B cell (primary cell): ENCODE measurements at regions not wholly inside any gene's neighbourhood (a gene's known extent, or its start where the extent isn't known, plus 50 kb on each side); places are given as distances from the start of the nearest gene placed in this dataset.

Experiments used
- ATAC-seq: fragments of 200-7000 bp; cut with Tn5 transposase; one replicate; pipeline ENCODE4 v1.10.0; 2021; ENCODE audit warnings: low read depth, mild to moderate bottlenecking, moderate number of reproducible peaks, moderate library complexity
- CTCF ChIA-PET: fragments of 350-600 bp; sonication (Branson Sonifier 250); formaldehyde crosslinking; loops from one replicate; lab custom pipeline; 2021; ENCODE audit warnings: antibody characterized with exemption, inconsistent platforms; lab: Charles Lee
- POLR2A ChIA-PET: fragments of 350-600 bp; sonication (Branson Sonifier 250); formaldehyde crosslinking; loops from one replicate; lab custom pipeline; 2021; ENCODE audit warnings: antibody characterized with exemption; lab: Charles Lee
- DNase-seq: peaks from one replicate; pipeline ENCODE4 v3.0.0; 2013
- H2AFZ ChIP-seq: 2 replicates; pipeline ENCODE4 v1.6.1; 2012; ENCODE audit warnings: mild to moderate bottlenecking, low read depth, low read length; ENCODE audit not compliant: insufficient read depth, poor library complexity, severe bottlenecking
- H3K27ac ChIP-seq, 2 donors: 1 replicate in 1 of 2; 2 replicates in 1 of 2; pipeline ENCODE4 v1.5.1; 2012 to 2013; ENCODE audit warnings: low read length in 2 of 2, mild to moderate bottlenecking in 2 of 2, moderate library complexity in 1 of 2
- H3K27me3 ChIP-seq, 4 experiments: fragments of 200-600 bp in 1 of 4; sonication (generic) in 1 of 4; replicated peaks in 1 of 4; 1 replicate in 2 of 4; 2 replicates in 2 of 4; pipeline versions ENCODE4 v1.6.1 to v1.7.0; 2013 to 2016; ENCODE audit warnings: low read length in 3 of 4, mild to moderate bottlenecking in 2 of 4, mixed read lengths in 1 of 4, moderate library complexity in 1 of 4; ENCODE audit not compliant: insufficient read depth in 4 of 4, control insufficient read depth in 3 of 4; ENCODE audit errors: control extremely low read depth in 1 of 4
- H3K36me3 ChIP-seq, 2 experiments: replicated peaks in 1 of 2; 1 replicate in 1 of 2; 2 replicates in 1 of 2; pipeline versions ENCODE4 v1.6.1 to v1.7.1; 2013; ENCODE audit warnings: low read length in 1 of 2; ENCODE audit not compliant: insufficient read depth in 2 of 2, control insufficient read depth in 1 of 2; ENCODE audit errors: control extremely low read depth in 1 of 2, extremely low read depth in 1 of 2
- H3K4me1 ChIP-seq, 2 donors: fragments of 200-600 bp in 1 of 2; sonication (generic) in 1 of 2; 1 replicate in 1 of 2; 2 replicates in 1 of 2; pipeline versions ENCODE4 v1.5.1 to v1.6.1; 2013 to 2017; ENCODE audit warnings: low read length in 2 of 2; ENCODE audit not compliant: control insufficient read depth in 2 of 2, insufficient read depth in 2 of 2
- H3K4me2 ChIP-seq: replicated peaks from 2 replicates; pipeline ENCODE3; 2012; ENCODE audit warnings: mild to moderate bottlenecking, low read depth, low read length; ENCODE audit not compliant: poor library complexity, severe bottlenecking
- H3K4me3 ChIP-seq, 5 experiments: fragments of 200-600 bp in 1 of 5; sonication (generic) in 1 of 5; 1 replicate in 3 of 5; 2 replicates in 2 of 5; pipeline versions ENCODE4 v1.5.1 to v1.7.0; 2011 to 2016; ENCODE audit warnings: low read length in 4 of 5, mild to moderate bottlenecking in 4 of 5, low read depth in 2 of 5, control low read depth in 1 of 5, moderate library complexity in 1 of 5; ENCODE audit not compliant: insufficient read depth in 1 of 5; ENCODE audit errors: control extremely low read depth in 1 of 5, extremely low read depth in 1 of 5
- H3K79me2 ChIP-seq: fragments of 200-600 bp; sonication (generic); one replicate; pipeline ENCODE4 v1.6.0; 2016; ENCODE audit warnings: low read length; ENCODE audit not compliant: control insufficient read depth, insufficient read depth
- H3K9ac ChIP-seq: fragments of 200-600 bp; sonication (generic); 2 replicates; pipeline ENCODE4 v1.6.1; 2017; ENCODE audit warnings: mild to moderate bottlenecking, low read length, moderate library complexity
- H3K9me3 ChIP-seq, 3 donors: one replicate each; pipeline versions ENCODE4 v1.6.1 to v1.7.1; 2013; ENCODE audit warnings: low read length in 2 of 3; ENCODE audit not compliant: control insufficient read depth in 2 of 3, insufficient read depth in 1 of 3; ENCODE audit errors: control extremely low read depth in 1 of 3
- H4K20me1 ChIP-seq: 2 replicates; pipeline ENCODE4 v1.6.0; 2012; ENCODE audit warnings: mild to moderate bottlenecking, low read length; ENCODE audit not compliant: insufficient read depth, control insufficient read depth, poor library complexity, severe bottlenecking
- H3K27ac Mint-ChIP-seq: one replicate; pipeline ENCODE4 v1.8.0; 2021; ENCODE audit warnings: mixed read lengths
- H3K27me3 Mint-ChIP-seq: one replicate; pipeline ENCODE4 v1.8.0; 2021; ENCODE audit warnings: mixed read lengths
- H3K4me1 Mint-ChIP-seq: one replicate; pipeline ENCODE4 v1.8.0; 2021; ENCODE audit warnings: mixed read lengths
- H3K4me3 Mint-ChIP-seq: one replicate; pipeline ENCODE4 v1.8.0; 2021; ENCODE audit warnings: mixed read lengths
- H3K9me3 Mint-ChIP-seq: one replicate; pipeline ENCODE4 v1.8.0; 2022; ENCODE audit warnings: mixed read lengths; ENCODE audit not compliant: insufficient read depth
- EZH2 ChIP-seq: IDR thresholded peaks from 2 replicates; pipeline ENCODE4 v1.6.1; 2012; ENCODE audit warnings: borderline replicate concordance, low read depth, mild to moderate bottlenecking, moderate library complexity, low read length; ENCODE audit not compliant: insufficient read depth, poor library complexity, severe bottlenecking
- WGBS: methylation state at CpG from one replicate; pipeline ENCODE4 v1.1.5; 2013; ENCODE audit warnings: missing lambda C conversion rate; ENCODE audit not compliant: insufficient coverage; 5-methylcytosine and 5-hydroxymethylcytosine counted together
- intact Hi-C: fragments of 100-400 bp; cut with micrococcal nuclease; formaldehyde crosslinking; loops from one replicate; pipeline ENCODE4 v1.10.0; 2022
- TF ChIP-seq, protein P1 (sequence below): fragments of 200-600 bp; IDR thresholded peaks from one replicate; pipeline ENCODE4 v1.8.0; 2022; ENCODE audit warnings: antibody characterized with exemption, mild to moderate bottlenecking

DNA sequence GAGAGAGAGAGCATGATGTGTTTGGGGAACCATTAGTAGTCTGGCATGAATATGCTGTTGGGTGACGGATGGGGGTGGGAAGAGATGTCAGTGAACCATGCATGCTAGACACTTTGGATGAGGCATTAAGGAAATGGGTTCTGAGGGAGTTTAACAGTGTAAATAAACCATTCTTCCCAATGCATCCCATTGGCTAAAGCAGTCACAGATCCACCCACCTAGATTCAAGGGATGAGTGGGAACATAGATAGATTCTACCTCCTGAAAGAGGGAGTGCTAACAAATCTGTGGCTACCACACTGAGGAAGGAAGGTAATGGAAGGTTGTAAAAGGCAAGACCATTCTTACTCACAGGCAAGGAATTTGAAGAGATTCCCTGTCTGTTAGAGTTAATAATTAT, 129.8 kb upstream of the CACNA1E start:
- Histone ChIP-seq H3K9me3 (no peaks in the 10 kb centered on the region), H3K4me1 (no peaks in the 10 kb centered on the region), H3K36me3 (no peaks in the 10 kb centered on the region), H4K20me1 (no peaks in the 10 kb centered on the region), H3K4me3 (no peak overlapping the region), H3K79me2 (no peaks in the 10 kb centered on the region), H2AFZ (no peak overlapping the region), H3K9ac (no peak overlapping the region), H3K27ac (no peak overlapping the region), H3K27me3 (peaks cover 0 to 4% (median 0%) of the 10 kb centered on the region in 4 experiments), H3K4me2 (no peak overlapping the region)
- no peaks in the 10 kb centered on the region for H3K4me1 Mint-ChIP-seq
- ATAC-seq = no peak
- WGBS = 100% methylated on average over 1 of the region's 1 CpG
- TF ChIP-seq, protein P1, sequence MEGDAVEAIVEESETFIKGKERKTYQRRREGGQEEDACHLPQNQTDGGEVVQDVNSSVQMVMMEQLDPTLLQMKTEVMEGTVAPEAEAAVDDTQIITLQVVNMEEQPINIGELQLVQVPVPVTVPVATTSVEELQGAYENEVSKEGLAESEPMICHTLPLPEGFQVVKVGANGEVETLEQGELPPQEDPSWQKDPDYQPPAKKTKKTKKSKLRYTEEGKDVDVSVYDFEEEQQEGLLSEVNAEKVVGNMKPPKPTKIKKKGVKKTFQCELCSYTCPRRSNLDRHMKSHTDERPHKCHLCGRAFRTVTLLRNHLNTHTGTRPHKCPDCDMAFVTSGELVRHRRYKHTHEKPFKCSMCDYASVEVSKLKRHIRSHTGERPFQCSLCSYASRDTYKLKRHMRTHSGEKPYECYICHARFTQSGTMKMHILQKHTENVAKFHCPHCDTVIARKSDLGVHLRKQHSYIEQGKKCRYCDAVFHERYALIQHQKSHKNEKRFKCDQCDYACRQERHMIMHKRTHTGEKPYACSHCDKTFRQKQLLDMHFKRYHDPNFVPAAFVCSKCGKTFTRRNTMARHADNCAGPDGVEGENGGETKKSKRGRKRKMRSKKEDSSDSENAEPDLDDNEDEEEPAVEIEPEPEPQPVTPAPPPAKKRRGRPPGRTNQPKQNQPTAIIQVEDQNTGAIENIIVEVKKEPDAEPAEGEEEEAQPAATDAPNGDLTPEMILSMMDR = no peak
- TF ChIP-seq EZH2 = no peak
- CTCF ChIA-PET = no interaction called here
- H3K27me3 Mint-ChIP-seq = peaks cover 10% of the 10 kb centered on the region
- no peak overlapping the region for H3K4me3 Mint-ChIP-seq
- DNase-seq = no peak
- no peak overlapping the region for H3K27ac Mint-ChIP-seq
- H3K9me3 Mint-ChIP-seq = no peaks in the 10 kb centered on the region
- intact Hi-C loops = no loop called here
- POLR2A ChIA-PET = no interaction called here

- no peaks in the 10 kb centered on the region for H3K79me2 ChIP-seq
- ATAC-seq (no peak), DNase-seq (no peak)
- H3K4me2 ChIP-seq = no peak overlapping the region
- H3K27ac Mint-ChIP-seq = no peak overlapping the region
- no peaks in the 10 kb centered on the region for H4K20me1 ChIP-seq
- intact Hi-C loops = no loop called here
- no peaks in the 10 kb centered on the region for H3K9me3 ChIP-seq
- 100% methylated on average over 2 of the region's 3 CpGs for WGBS
- H2AFZ ChIP-seq = no peak overlapping the region
- H3K4me1 ChIP-seq = no peaks in the 10 kb centered on the region
- no peaks in the 10 kb centered on the region for H3K9me3 Mint-ChIP-seq
- no peaks in the 10 kb centered on the region for H3K36me3 ChIP-seq
- TF ChIP-seq, protein P1 = no peak
- TF ChIP-seq EZH2 = no peak
- H3K4me3 Mint-ChIP-seq = no peak overlapping the region
- peaks cover 15% of the 10 kb centered on the region for H3K27me3 Mint-ChIP-seq
- CTCF ChIA-PET = no interaction called here
- H3K27ac ChIP-seq = no peak overlapping the region
- POLR2A ChIA-PET = no interaction called here
- peaks cover 0 to 4% (median 0%) of the 10 kb centered on the region in 4 experiments for H3K27me3 ChIP-seq
- no peak overlapping the region for H3K4me3 ChIP-seq
- H3K9ac ChIP-seq = no peak overlapping the region
- no peaks in the 10 kb centered on the region for H3K4me1 Mint-ChIP-seq
Observed at GRCh38 chr1:181354865-181355264, 128.5 kb upstream of the CACNA1E start.
